ENCODE measurements at regions not wholly inside any gene's neighbourhood (a gene's known extent, or its start where the extent isn't known, plus 50 kb on each side); places are given as distances from the start of the nearest gene placed in this dataset.

DNA sequence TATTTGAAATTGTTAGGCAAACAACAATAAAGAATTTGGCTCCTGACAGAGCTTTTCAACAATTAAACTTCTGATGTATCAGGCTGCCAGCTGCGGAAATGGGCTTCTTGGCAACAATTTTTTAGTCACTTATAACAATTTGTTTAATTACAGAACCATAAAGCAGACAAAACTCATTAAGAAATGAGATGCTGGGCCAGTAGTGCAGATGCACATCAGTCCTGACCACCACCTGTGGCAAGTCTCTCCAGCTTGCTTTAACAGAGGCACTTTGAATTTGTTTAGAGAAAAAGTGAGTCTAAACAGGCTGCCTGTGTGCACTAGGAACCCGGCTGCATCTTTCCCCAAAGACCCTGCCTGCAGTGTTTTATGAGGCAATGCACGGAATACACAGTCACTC, 1124.4 kb downstream of the NXPH1 start:
- no peak for DNase-seq (ENCODE audit: low spot score)
- Histone ChIP-seq H3K9me3 (no peaks in the 10 kb centered on the region), H3K4me1 (no peaks in the 10 kb centered on the region), H3K27me3 (no peaks in the 10 kb centered on the region), H3K36me3 (no peaks in the 10 kb centered on the region), H3K27ac (no peak overlapping the region), H3K4me3 (no peak overlapping the region)
- TF ChIP-seq, protein P1, sequence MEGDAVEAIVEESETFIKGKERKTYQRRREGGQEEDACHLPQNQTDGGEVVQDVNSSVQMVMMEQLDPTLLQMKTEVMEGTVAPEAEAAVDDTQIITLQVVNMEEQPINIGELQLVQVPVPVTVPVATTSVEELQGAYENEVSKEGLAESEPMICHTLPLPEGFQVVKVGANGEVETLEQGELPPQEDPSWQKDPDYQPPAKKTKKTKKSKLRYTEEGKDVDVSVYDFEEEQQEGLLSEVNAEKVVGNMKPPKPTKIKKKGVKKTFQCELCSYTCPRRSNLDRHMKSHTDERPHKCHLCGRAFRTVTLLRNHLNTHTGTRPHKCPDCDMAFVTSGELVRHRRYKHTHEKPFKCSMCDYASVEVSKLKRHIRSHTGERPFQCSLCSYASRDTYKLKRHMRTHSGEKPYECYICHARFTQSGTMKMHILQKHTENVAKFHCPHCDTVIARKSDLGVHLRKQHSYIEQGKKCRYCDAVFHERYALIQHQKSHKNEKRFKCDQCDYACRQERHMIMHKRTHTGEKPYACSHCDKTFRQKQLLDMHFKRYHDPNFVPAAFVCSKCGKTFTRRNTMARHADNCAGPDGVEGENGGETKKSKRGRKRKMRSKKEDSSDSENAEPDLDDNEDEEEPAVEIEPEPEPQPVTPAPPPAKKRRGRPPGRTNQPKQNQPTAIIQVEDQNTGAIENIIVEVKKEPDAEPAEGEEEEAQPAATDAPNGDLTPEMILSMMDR (IDR thresholded peaks at IDR 0.05) = no peak

GRCh38 chr7:9575716-9576115, 1142.3 kb downstream of the NXPH1 start:
- Histone ChIP-seq H3K4me1 (no peaks in the 10 kb centered on the region), H3K4me3 (no peak overlapping the region), H3K27me3 (no peaks in the 10 kb centered on the region), H3K9me3 (no peaks in the 10 kb centered on the region), H3K36me3 (no peaks in the 10 kb centered on the region), H3K27ac (no peak overlapping the region)
- DNase-seq (ENCODE audit: low spot score) = no peak
- TF ChIP-seq, protein P1 (IDR thresholded peaks at IDR 0.05) = no peak

DNA sequence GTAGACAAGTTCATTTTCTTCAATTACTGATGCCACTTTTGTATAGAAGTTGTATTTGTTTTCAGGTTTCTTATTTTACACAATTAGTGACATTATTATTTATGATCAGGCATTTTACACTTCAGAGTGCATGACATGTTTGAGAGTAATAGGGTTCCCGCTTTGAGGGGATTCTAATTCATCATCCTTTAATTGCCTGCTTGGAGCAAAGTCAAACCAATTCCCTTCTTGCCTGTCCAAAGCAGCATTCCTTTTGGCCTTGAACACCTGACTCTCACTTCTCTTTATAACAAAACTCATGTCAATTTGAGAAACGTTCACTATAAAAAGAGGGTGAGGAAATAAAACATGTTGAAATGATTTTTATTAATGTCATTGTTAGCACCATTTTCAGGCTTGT, 1149.4 kb downstream of the NXPH1 start:
- Histone ChIP-seq H3K27me3 (no peaks in the 10 kb centered on the region), H3K9me3 (no peaks in the 10 kb centered on the region), H3K4me1 (no peaks in the 10 kb centered on the region), H3K4me3 (no peak overlapping the region), H3K36me3 (no peaks in the 10 kb centered on the region), H3K27ac (no peak overlapping the region)
- TF ChIP-seq, protein P1 (IDR thresholded peaks at IDR 0.05) = no peak
- no peak for DNase-seq (ENCODE audit: low spot score)

DNA sequence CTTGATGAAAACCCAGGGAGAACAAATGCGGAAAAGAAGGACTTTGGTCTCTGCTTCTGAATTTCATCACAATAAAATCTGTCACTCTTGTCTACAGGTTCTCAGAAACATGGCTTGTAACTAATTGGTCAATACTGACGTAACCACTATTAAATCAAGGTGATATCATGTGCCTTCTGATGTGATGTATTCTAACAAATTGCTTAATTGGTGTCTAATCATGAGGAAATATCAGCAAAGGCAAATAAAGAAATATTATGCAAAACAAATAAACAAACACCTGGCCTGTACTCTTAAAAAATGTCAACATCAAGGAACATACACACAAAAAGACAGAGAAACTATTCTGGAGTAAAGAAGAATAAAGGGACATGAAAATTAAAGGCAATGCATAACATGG, 1165.0 kb downstream of the NXPH1 start:
- no peaks in the 10 kb centered on the region for H3K36me3 ChIP-seq
- no peaks in the 10 kb centered on the region for H3K27me3 ChIP-seq
- DNase-seq (ENCODE audit: low spot score) = no peak
- TF ChIP-seq, protein P1 (IDR thresholded peaks at IDR 0.05) = no peak
- no peak overlapping the region for H3K27ac ChIP-seq
- H3K4me3 ChIP-seq = no peak overlapping the region
- H3K4me1 ChIP-seq = no peaks in the 10 kb centered on the region
- no peaks in the 10 kb centered on the region for H3K9me3 ChIP-seq

DNA sequence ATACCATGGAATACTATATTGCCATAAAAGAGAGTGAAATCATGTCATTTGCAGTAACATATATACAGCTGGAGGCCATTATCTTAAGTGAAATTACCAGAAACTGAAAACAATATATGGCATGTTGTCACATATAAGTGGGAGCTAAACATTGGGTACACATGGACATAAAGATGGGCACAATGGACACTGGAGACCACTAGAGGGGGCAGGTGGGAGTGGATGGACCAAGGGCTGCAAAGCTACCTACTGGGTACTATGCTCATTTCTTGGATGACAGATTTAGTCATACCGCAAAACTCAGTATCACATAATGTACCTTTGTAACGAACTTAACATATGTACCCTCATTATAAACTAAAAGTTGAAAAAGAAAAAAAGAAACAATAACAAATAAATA, 1167.6 kb downstream of the NXPH1 start:
- H3K36me3 ChIP-seq = no peaks in the 10 kb centered on the region
- H3K27me3 ChIP-seq = no peaks in the 10 kb centered on the region
- no peaks in the 10 kb centered on the region for H3K4me1 ChIP-seq
- DNase-seq (ENCODE audit: low spot score) = no peak
- no peak overlapping the region for H3K27ac ChIP-seq
- TF ChIP-seq, protein P1 (IDR thresholded peaks at IDR 0.05) = no peak
- H3K4me3 ChIP-seq = no peak overlapping the region
- H3K9me3 ChIP-seq = no peaks in the 10 kb centered on the region

DNA sequence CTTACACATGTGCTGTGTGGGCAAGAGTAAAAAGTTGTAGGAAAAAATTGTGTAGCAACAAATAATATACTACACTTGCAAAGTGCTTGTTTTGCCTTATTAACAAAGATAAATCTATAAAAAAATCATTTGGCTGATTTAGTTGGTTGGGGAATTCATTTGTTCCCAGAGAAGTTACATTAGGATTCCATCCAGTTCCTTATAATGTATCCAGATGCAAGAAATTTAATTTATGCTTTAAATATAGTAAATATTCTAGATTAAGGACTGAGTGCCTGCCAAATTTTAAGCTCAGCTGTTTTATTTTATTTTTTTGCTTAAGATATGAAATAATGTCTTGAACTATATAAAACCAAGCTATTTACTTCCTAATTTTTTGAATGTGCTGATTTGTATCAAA, 1169.9 kb downstream of the NXPH1 start:
- no peaks in the 10 kb centered on the region for H3K36me3 ChIP-seq
- H3K4me3 ChIP-seq = no peak overlapping the region
- H3K4me1 ChIP-seq = no peaks in the 10 kb centered on the region
- TF ChIP-seq, protein P1 (IDR thresholded peaks at IDR 0.05) = no peak
- H3K27me3 ChIP-seq = no peaks in the 10 kb centered on the region
- no peak overlapping the region for H3K27ac ChIP-seq
- H3K9me3 ChIP-seq = no peaks in the 10 kb centered on the region
- DNase-seq (ENCODE audit: low spot score) = no peak

Data from right atrium auricular region (tissue), 2 donors.